Stomach (tissue), 4 donors: ENCODE measurements at regions not wholly inside any gene's neighbourhood (a gene's known extent, or its start where the extent isn't known, plus 50 kb on each side); places are given as distances from the start of the nearest gene placed in this dataset.

ENCODE experiments used
- CTCF ChIP-seq, 7 experiments: fragments of 450-650 bp in 4 of 7; fragments of 200-600 bp in 3 of 7; sonication (generic) in 3 of 7; IDR thresholded peaks; one replicate each; pipeline ENCODE4 v1.5.1; 2016 to 2019; ENCODE audit warnings: antibody characterized with exemption in 7 of 7, control low read depth in 2 of 7, mild to moderate bottlenecking in 1 of 7
- EP300 ChIP-seq: sonication (generic); formaldehyde crosslinking; IDR thresholded peaks from one replicate; pipeline ENCODE4 v1.6.1; 2017; ENCODE audit warnings: antibody characterized with exemption
- POLR2A ChIP-seq, 4 donors: fragments of 450-650 bp; IDR thresholded peaks; one replicate each; pipeline ENCODE4 v1.6.1; 2016; ENCODE audit warnings: antibody characterized with exemption in 4 of 4, control low read depth in 2 of 4, mild to moderate bottlenecking in 1 of 4, moderate library complexity in 1 of 4
- POLR2AphosphoS5 ChIP-seq, 3 donors: sonication (generic); formaldehyde crosslinking; IDR thresholded peaks; one replicate each; pipeline ENCODE4 v1.6.1; 2016; ENCODE audit warnings: antibody characterized with exemption in 3 of 3

GRCh38 chr6:5930143-5930770 is 76.5 kb downstream of the NRN1 start:
- no peak for TF ChIP-seq POLR2A (IDR thresholded peaks at IDR 0.05)
- TF ChIP-seq CTCF (IDR thresholded peaks at IDR 0.05), result no peak
- TF ChIP-seq POLR2AphosphoS5 (IDR thresholded peaks at IDR 0.05), result no peak
- TF ChIP-seq EP300, result no peak
